PC-3 (cell line): ENCODE measurements at regions not wholly inside any gene's neighbourhood (a gene's known extent, or its start where the extent isn't known, plus 50 kb on each side); places are given as distances from the start of the nearest gene placed in this dataset.

Experiments
- CTCF ChIP-seq: fragments of 300-600 bp; sonication (generic); conservative IDR thresholded peaks from 2 replicates; pipeline ENCODE4 v1.5.1; 2017; ENCODE audit warnings: antibody characterized with exemption, low read depth, mild to moderate bottlenecking, low read length
- EZH2 ChIP-seq: fragments of 300-600 bp; sonication (generic); IDR thresholded peaks from one replicate; pipeline ENCODE4 v1.6.1; 2017; ENCODE audit warnings: antibody characterized with exemption, mild to moderate bottlenecking, low read length; ENCODE audit not compliant: unreplicated experiment
- EZH2phosphoT487 ChIP-seq: fragments of 300-600 bp; sonication (generic); IDR thresholded peaks from 2 replicates; pipeline ENCODE4 v1.6.1; 2018; ENCODE audit warnings: mild to moderate bottlenecking, antibody characterized with exemption, low read length, borderline replicate concordance

- TF ChIP-seq CTCF: no peak
- no peak for TF ChIP-seq EZH2phosphoT487
- TF ChIP-seq EZH2: no peak
Observed at GRCh38 chr2:43085929-43086328, 140.5 kb downstream of the ZFP36L2 start.
